ENCODE measurements at regions not wholly inside any gene's neighbourhood (a gene's known extent, or its start where the extent isn't known, plus 50 kb on each side); places are given as distances from the start of the nearest gene placed in this dataset.

DNA sequence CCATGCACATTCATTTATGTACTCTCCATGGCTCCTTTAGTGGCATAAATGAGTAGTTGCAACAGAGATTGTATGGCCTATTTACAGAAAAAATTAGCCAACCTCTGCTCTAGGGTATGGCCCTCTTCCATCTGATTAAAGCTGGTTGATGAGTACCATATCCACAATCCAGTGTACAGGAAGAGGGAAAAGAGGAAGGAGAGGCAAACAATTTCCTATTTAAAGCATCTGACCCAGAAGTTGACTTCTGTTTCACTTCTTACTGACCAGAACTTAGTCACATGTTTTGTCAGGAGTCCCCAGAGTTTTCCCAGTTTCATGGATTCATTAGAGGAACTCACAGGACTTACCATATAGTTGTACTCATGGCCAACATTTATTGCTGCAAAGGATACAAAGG lies 68.6 kb upstream of the STARD4 start (continued):
- TF ChIP-seq, protein P1, sequence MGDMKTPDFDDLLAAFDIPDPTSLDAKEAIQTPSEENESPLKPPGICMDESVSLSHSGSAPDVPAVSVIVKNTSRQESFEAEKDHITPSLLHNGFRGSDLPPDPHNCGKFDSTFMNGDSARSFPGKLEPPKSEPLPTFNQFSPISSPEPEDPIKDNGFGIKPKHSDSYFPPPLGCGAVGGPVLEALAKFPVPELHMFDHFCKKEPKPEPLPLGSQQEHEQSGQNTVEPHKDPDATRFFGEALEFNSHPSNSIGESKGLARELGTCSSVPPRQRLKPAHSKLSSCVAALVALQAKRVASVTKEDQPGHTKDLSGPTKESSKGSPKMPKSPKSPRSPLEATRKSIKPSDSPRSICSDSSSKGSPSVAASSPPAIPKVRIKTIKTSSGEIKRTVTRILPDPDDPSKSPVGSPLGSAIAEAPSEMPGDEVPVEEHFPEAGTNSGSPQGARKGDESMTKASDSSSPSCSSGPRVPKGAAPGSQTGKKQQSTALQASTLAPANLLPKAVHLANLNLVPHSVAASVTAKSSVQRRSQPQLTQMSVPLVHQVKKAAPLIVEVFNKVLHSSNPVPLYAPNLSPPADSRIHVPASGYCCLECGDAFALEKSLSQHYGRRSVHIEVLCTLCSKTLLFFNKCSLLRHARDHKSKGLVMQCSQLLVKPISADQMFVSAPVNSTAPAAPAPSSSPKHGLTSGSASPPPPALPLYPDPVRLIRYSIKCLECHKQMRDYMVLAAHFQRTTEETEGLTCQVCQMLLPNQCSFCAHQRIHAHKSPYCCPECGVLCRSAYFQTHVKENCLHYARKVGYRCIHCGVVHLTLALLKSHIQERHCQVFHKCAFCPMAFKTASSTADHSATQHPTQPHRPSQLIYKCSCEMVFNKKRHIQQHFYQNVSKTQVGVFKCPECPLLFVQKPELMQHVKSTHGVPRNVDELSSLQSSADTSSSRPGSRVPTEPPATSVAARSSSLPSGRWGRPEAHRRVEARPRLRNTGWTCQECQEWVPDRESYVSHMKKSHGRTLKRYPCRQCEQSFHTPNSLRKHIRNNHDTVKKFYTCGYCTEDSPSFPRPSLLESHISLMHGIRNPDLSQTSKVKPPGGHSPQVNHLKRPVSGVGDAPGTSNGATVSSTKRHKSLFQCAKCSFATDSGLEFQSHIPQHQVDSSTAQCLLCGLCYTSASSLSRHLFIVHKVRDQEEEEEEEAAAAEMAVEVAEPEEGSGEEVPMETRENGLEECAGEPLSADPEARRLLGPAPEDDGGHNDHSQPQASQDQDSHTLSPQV (IDR thresholded peaks at IDR 0.05), result no peak
- no peak for TF ChIP-seq BRCA1 (IDR thresholded peaks at IDR 0.05; ENCODE audit: low read depth, low read length)
- TF ChIP-seq ZNF24 (IDR thresholded peaks at IDR 0.05), result no peak
- no peak for TF ChIP-seq RFX5 (IDR thresholded peaks at IDR 0.05; ENCODE audit: low read depth, low read length)
- TF ChIP-seq KAT2A (conservative IDR thresholded peaks at IDR 0.05; ENCODE audit: control insufficient read depth, low read depth, low read length), result no peak
- TF ChIP-seq PKNOX1 (IDR thresholded peaks at IDR 0.05), result no peak
- TF ChIP-seq SP1 (IDR thresholded peaks at IDR 0.05; ENCODE audit: low read depth, low read length), result no peak
- no peak for TF ChIP-seq NFYA (IDR thresholded peaks at IDR 0.05; ENCODE audit: borderline replicate concordance, low read depth, low read length)

DNA sequence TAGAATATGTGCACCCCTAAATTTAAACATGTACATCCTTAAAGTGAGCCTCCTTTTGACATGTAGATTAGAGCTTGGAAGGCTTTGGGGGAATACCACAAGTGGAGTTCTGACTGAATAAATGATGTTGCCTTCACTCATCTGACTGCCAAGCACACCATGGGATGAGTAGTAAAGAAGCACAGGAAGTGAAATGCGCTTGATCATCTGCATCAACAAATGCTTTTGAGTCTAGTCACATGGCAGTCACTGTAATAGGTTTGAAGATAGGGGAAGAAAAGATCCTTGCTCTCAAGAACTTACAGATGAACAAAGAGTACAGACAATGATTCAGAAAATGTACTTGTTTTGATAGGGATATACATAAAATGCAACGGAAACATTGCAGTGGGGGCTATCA lies 62.0 kb upstream of the STARD4 start:
- BruUV-seq (replicated peaks), result no TSS peak
- H3K79me2 ChIP-seq (ENCODE audit: control insufficient read depth, insufficient read depth, low read length), result no peaks in the 10 kb centered on the region
- ATAC-seq, result no peak
- no peaks in the 10 kb centered on the region for H4K20me1 ChIP-seq (ENCODE audit: control insufficient read depth, insufficient read depth)
- ChIA-PET RAD21 (ENCODE audit: unreplicated experiment) (no interaction called here), POLR2A (no interaction called here), CTCF (no interaction called here), SMC1A (ENCODE audit: uncharacterized antibody, unreplicated experiment) (no interaction called here)
- no peak overlapping the region for H3K27ac ChIP-seq (ENCODE audit: control insufficient read depth, insufficient read depth)
- H2AFZ ChIP-seq (ENCODE audit: control insufficient read depth, low read depth, low read length), result no peak overlapping the region
- TF ChIP-seq CBX3 (IDR thresholded peaks at IDR 0.05; ENCODE audit: borderline replicate concordance, low read depth), result no peak
- 32% methylated on average over 2 of the region's 2 CpGs for WGBS (ENCODE audit: insufficient coverage, insufficient replicate concordance, low lambda C conversion rate, missing lambda C conversion rate)
- H3K36me3 ChIP-seq (ENCODE audit: control insufficient read depth in 2 of 2, insufficient read depth in 2 of 2, low read length in 1 of 2), result no peaks in the 10 kb centered on the region
- in situ Hi-C loops (cut with MboI), result no loop called here
- H3K4me2 ChIP-seq (ENCODE audit: control insufficient read depth, insufficient read depth), result no peak overlapping the region
- H3K4me3 ChIP-seq, result no peak overlapping the region
- H3K9me3 ChIP-seq (replicated peaks; ENCODE audit: control insufficient read depth, insufficient read depth, low read length), result no peaks in the 10 kb centered on the region
- FAIRE-seq, result no peak
- DNase-seq (ENCODE audit: low read depth, low spot score), result no peak
- intact Hi-C loops (cut with micrococcal nuclease; ENCODE audit: unreplicated experiment), result no loop called here
- H3K27me3 ChIP-seq (replicated peaks in 1 of 2; ENCODE audit: control insufficient read depth in 2 of 2, insufficient read depth in 2 of 2, low read length in 1 of 2), result no peaks in the 10 kb centered on the region
- H3K9ac ChIP-seq (ENCODE audit: control insufficient read depth, insufficient read depth, low read length), result no peak overlapping the region
- no peaks in the 10 kb centered on the region for H3K4me1 ChIP-seq (ENCODE audit: control insufficient read depth, insufficient read depth, low read length)
